ENCODE measurements at regions not wholly inside any gene's neighbourhood (a gene's known extent, or its start where the extent isn't known, plus 50 kb on each side); places are given as distances from the start of the nearest gene placed in this dataset.

GRCh38 chr16:88323041-88323440, 59.7 kb upstream of the ZNF469 start:
- H3K27me3 ChIP-seq, result no peaks in the 10 kb centered on the region

GRCh38 chr16:88323546-88324330, 59.0 kb upstream of the ZNF469 start:
- H3K4me2 ChIP-seq, result no peak overlapping the region
- H3K4me1 ChIP-seq, result no peaks in the 10 kb centered on the region
- Mint-ChIP-seq H3K9me3 (peaks cover 5% of the 10 kb centered on the region), H3K27me3 (ENCODE audit: insufficient read depth, low read depth) (peaks cover 7% of the 10 kb centered on the region), H3K36me3 (no peaks in the 10 kb centered on the region), H3K4me1 (peaks cover 3% of the 10 kb centered on the region), H3K4me3 (no peak overlapping the region), H3K27ac (no peak overlapping the region)
- no peak for DNase-seq (ENCODE audit: low spot score)
- H3K27ac ChIP-seq, result no peak overlapping the region
- H3K79me2 ChIP-seq (ENCODE audit: low read depth), result no peaks in the 10 kb centered on the region
- no peak for TF ChIP-seq EZH2phosphoT487 (IDR thresholded peaks at IDR 0.05)
- TF ChIP-seq CTCF (IDR thresholded peaks at IDR 0.05), result no peak
- TF ChIP-seq EZH2 (IDR thresholded peaks at IDR 0.05), result no peak
- H3K9ac ChIP-seq, result no peak overlapping the region
- H3K27me3 ChIP-seq, result no peaks in the 10 kb centered on the region
- no peaks in the 10 kb centered on the region for H3K9me3 ChIP-seq (ENCODE audit: low read depth)
- H3F3A ChIP-seq (ENCODE audit: low read depth), result no peaks in the 10 kb centered on the region
- no peak overlapping the region for H3K4me3 ChIP-seq
- H3K36me3 ChIP-seq, result no peaks in the 10 kb centered on the region
- no peak overlapping the region for H2AFZ ChIP-seq (replicated peaks)
- H4K20me1 ChIP-seq (ENCODE audit: low read depth), result no peaks in the 10 kb centered on the region

More at GRCh38 chr16:88323041-88323440, 59.7 kb upstream of the ZNF469 start:
- Mint-ChIP-seq H3K36me3 (no peaks in the 10 kb centered on the region), H3K27me3 (ENCODE audit: insufficient read depth, low read depth) (peaks cover 7% of the 10 kb centered on the region), H3K4me1 (peaks cover 3% of the 10 kb centered on the region), H3K27ac (no peak overlapping the region), H3K4me3 (no peak overlapping the region), H3K9me3 (peaks cover 5% of the 10 kb centered on the region)
- Histone ChIP-seq H3K4me3 (no peak overlapping the region), H3K4me1 (peaks cover 4% of the 10 kb centered on the region), H3K79me2 (ENCODE audit: low read depth) (no peaks in the 10 kb centered on the region), H3K9me3 (ENCODE audit: low read depth) (no peaks in the 10 kb centered on the region), H3K4me2 (no peak overlapping the region), H2AFZ (replicated peaks) (no peak overlapping the region), H3F3A (ENCODE audit: low read depth) (no peaks in the 10 kb centered on the region), H3K36me3 (no peaks in the 10 kb centered on the region), H3K9ac (no peak overlapping the region), H3K27ac (no peak overlapping the region), H4K20me1 (ENCODE audit: low read depth) (no peaks in the 10 kb centered on the region)
- DNase-seq (ENCODE audit: low spot score), result no peak
- no peak for TF ChIP-seq EZH2phosphoT487 (IDR thresholded peaks at IDR 0.05)
- TF ChIP-seq CTCF (IDR thresholded peaks at IDR 0.05), result no peak
- no peak for TF ChIP-seq EZH2 (IDR thresholded peaks at IDR 0.05)

- H3F3A ChIP-seq (ENCODE audit: low read depth), result no peaks in the 10 kb centered on the region
- no peak for DNase-seq (ENCODE audit: low spot score)
- no peaks in the 10 kb centered on the region for H4K20me1 ChIP-seq (ENCODE audit: low read depth)
- no peaks in the 10 kb centered on the region for H3K4me1 ChIP-seq
- no peak overlapping the region for H3K27ac ChIP-seq
- no peaks in the 10 kb centered on the region for H3K36me3 ChIP-seq
- H3K27me3 ChIP-seq, result no peaks in the 10 kb centered on the region
- no peak overlapping the region for H3K4me3 ChIP-seq
- no peak overlapping the region for H3K4me2 ChIP-seq
- no peak overlapping the region for H2AFZ ChIP-seq (replicated peaks)
- H3K9ac ChIP-seq, result no peak overlapping the region
- H3K4me1 Mint-ChIP-seq, result peaks cover 3% of the 10 kb centered on the region
- no peak overlapping the region for H3K4me3 Mint-ChIP-seq
- no peaks in the 10 kb centered on the region for H3K36me3 Mint-ChIP-seq
- no peak overlapping the region for H3K27ac Mint-ChIP-seq
- TF ChIP-seq EZH2 (IDR thresholded peaks at IDR 0.05), result no peak
- no peak for TF ChIP-seq CTCF (IDR thresholded peaks at IDR 0.05)
- TF ChIP-seq EZH2phosphoT487 (IDR thresholded peaks at IDR 0.05), result no peak
- peaks cover 5% of the 10 kb centered on the region for H3K9me3 Mint-ChIP-seq
- H3K9me3 ChIP-seq (ENCODE audit: low read depth), result no peaks in the 10 kb centered on the region
- H3K27me3 Mint-ChIP-seq (ENCODE audit: insufficient read depth, low read depth), result peaks cover 5% of the 10 kb centered on the region
- no peaks in the 10 kb centered on the region for H3K79me2 ChIP-seq (ENCODE audit: low read depth)
Observed at GRCh38 chr16:88325087-88325750, 57.5 kb upstream of the ZNF469 start.
